ENCODE measurements at regions not wholly inside any gene's neighbourhood (a gene's known extent, or its start where the extent isn't known, plus 50 kb on each side); places are given as distances from the start of the nearest gene placed in this dataset.

DNA sequence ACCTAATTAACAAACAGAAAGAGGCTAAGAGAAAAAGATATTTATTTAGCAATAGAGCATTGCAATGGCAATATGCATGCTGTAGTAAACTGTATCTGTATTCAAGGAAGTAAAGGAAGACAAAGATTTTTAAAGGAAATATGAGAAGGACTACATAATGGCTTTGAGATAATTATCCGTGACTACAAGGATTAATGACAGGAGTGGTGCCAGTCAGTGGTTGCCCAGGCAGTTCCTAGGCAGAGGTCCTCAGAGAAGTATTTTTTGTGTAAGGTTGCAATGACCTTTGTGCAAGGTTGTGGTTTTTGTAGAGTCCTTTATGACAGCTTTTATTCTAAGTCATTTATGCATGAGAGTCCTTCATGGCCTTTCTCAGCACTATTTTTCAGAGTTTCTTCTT lies 711.1 kb upstream of the CHRM3 start:
- TF ChIP-seq EZH2phosphoT487 (IDR thresholded peaks at IDR 0.05; ENCODE audit: borderline replicate concordance), result no peak
- TF ChIP-seq, protein P1, sequence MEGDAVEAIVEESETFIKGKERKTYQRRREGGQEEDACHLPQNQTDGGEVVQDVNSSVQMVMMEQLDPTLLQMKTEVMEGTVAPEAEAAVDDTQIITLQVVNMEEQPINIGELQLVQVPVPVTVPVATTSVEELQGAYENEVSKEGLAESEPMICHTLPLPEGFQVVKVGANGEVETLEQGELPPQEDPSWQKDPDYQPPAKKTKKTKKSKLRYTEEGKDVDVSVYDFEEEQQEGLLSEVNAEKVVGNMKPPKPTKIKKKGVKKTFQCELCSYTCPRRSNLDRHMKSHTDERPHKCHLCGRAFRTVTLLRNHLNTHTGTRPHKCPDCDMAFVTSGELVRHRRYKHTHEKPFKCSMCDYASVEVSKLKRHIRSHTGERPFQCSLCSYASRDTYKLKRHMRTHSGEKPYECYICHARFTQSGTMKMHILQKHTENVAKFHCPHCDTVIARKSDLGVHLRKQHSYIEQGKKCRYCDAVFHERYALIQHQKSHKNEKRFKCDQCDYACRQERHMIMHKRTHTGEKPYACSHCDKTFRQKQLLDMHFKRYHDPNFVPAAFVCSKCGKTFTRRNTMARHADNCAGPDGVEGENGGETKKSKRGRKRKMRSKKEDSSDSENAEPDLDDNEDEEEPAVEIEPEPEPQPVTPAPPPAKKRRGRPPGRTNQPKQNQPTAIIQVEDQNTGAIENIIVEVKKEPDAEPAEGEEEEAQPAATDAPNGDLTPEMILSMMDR (conservative IDR thresholded peaks at IDR 0.05; ENCODE audit: low read length), result no peak
- H3K4me1 ChIP-seq (ENCODE audit: insufficient read depth, low read length, poor library complexity, severe bottlenecking), result no peaks in the 10 kb centered on the region
- no peaks in the 10 kb centered on the region for H3K27me3 ChIP-seq (ENCODE audit: insufficient read depth, low read length, poor library complexity, severe bottlenecking)
- no peak overlapping the region for H3K9ac ChIP-seq (ENCODE audit: low read depth, low read length, poor library complexity, severe bottlenecking)
- 0 out of 2 replicates have a peak, but pooled peaks cover 2% of the 10 kb centered on the region for H3K9me3 ChIP-seq (ENCODE audit: insufficient read depth, low read depth, low read length)
- no peaks in the 10 kb centered on the region for H3K79me2 ChIP-seq (ENCODE audit: insufficient read depth, low read length)
- no peak overlapping the region for H2AFZ ChIP-seq (ENCODE audit: low read length)
- no peaks in the 10 kb centered on the region for H4K20me1 ChIP-seq (ENCODE audit: insufficient read depth, low read length, poor library complexity, severe bottlenecking)
- H3K9me2 ChIP-seq (replicated peaks; ENCODE audit: low read depth, low read length), result no peaks in the 10 kb centered on the region
- no peaks in the 10 kb centered on the region for H3F3A ChIP-seq (ENCODE audit: low read depth)
- no peak overlapping the region for H3K4me3 ChIP-seq (ENCODE audit: low read length, poor library complexity, severe bottlenecking)
- H3K36me3 ChIP-seq (ENCODE audit: insufficient read depth, low read length), result no peaks in the 10 kb centered on the region
- no peak overlapping the region for H3K4me2 ChIP-seq (ENCODE audit: low read depth, low read length, poor library complexity, severe bottlenecking)

DNA sequence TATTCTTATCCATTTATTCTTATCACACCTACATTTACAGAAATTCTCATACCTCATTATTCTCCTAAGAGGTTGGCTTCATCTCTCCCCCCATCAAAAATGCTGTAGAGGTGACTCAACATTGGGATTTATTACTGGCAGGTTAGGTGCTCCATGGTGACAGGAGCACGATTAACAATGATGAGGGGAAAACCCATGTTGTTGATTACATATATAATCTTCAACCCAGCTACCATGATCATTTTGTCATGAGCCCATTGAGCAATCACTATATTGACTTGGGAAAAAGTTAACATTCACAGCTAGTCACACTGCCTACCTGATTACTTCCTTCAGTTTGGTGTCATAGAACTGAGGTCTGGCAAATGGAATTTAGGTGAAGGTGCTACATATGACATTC lies 712.1 kb upstream of the CHRM3 start:
- Histone ChIP-seq H3K4me1 (ENCODE audit: insufficient read depth, low read length, poor library complexity, severe bottlenecking) (no peaks in the 10 kb centered on the region), H3K4me2 (ENCODE audit: low read depth, low read length, poor library complexity, severe bottlenecking) (no peak overlapping the region), H4K20me1 (ENCODE audit: insufficient read depth, low read length, poor library complexity, severe bottlenecking) (no peaks in the 10 kb centered on the region), H3F3A (ENCODE audit: low read depth) (no peaks in the 10 kb centered on the region), H3K27me3 (ENCODE audit: insufficient read depth, low read length, poor library complexity, severe bottlenecking) (no peaks in the 10 kb centered on the region), H3K9ac (ENCODE audit: low read depth, low read length, poor library complexity, severe bottlenecking) (no peak overlapping the region), H2AFZ (ENCODE audit: low read length) (no peak overlapping the region), H3K9me3 (ENCODE audit: insufficient read depth, low read depth, low read length) (0 out of 2 replicates have a peak, but pooled peaks cover 2% of the 10 kb centered on the region), H3K4me3 (ENCODE audit: low read length, poor library complexity, severe bottlenecking) (no peak overlapping the region), H3K36me3 (ENCODE audit: insufficient read depth, low read length) (no peaks in the 10 kb centered on the region), H3K9me2 (replicated peaks; ENCODE audit: low read depth, low read length) (no peaks in the 10 kb centered on the region), H3K79me2 (ENCODE audit: insufficient read depth, low read length) (no peaks in the 10 kb centered on the region)
- TF ChIP-seq, protein P1 (conservative IDR thresholded peaks at IDR 0.05; ENCODE audit: low read length), result no peak
- TF ChIP-seq EZH2phosphoT487 (IDR thresholded peaks at IDR 0.05; ENCODE audit: borderline replicate concordance), result no peak

DNA sequence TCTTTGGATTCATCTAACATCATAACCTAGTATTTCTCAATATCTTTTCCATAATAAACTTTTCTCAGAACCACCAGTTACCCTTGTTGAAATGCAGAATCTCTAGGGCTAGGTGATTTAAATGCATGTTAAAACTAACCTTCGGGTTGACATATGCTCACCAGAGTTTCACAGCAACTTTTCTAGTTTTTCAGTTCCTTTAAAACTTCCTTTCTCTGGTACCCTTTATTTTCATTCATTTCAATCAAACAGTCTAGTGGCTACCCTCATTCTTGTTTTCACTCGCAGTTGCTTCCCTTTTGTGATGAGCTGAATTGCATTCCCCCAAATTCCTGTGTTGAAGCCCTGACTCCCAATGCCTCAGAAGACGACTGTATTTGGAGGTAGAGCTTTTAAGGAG lies 712.8 kb upstream of the CHRM3 start:
- H3K9me2 ChIP-seq (replicated peaks; ENCODE audit: low read depth, low read length), result no peaks in the 10 kb centered on the region
- no peaks in the 10 kb centered on the region for H3K4me1 ChIP-seq (ENCODE audit: insufficient read depth, low read length, poor library complexity, severe bottlenecking)
- H3F3A ChIP-seq (ENCODE audit: low read depth), result no peaks in the 10 kb centered on the region
- no peaks in the 10 kb centered on the region for H3K79me2 ChIP-seq (ENCODE audit: insufficient read depth, low read length)
- no peak overlapping the region for H2AFZ ChIP-seq (ENCODE audit: low read length)
- no peak for TF ChIP-seq EZH2phosphoT487 (IDR thresholded peaks at IDR 0.05; ENCODE audit: borderline replicate concordance)
- TF ChIP-seq, protein P1 (conservative IDR thresholded peaks at IDR 0.05; ENCODE audit: low read length), result no peak
- H3K27me3 ChIP-seq (ENCODE audit: insufficient read depth, low read length, poor library complexity, severe bottlenecking), result no peaks in the 10 kb centered on the region
- no peak overlapping the region for H3K4me2 ChIP-seq (ENCODE audit: low read depth, low read length, poor library complexity, severe bottlenecking)
- H4K20me1 ChIP-seq (ENCODE audit: insufficient read depth, low read length, poor library complexity, severe bottlenecking), result no peaks in the 10 kb centered on the region
- H3K9ac ChIP-seq (ENCODE audit: low read depth, low read length, poor library complexity, severe bottlenecking), result no peak overlapping the region
- 0 out of 2 replicates have a peak, but pooled peaks cover 2% of the 10 kb centered on the region for H3K9me3 ChIP-seq (ENCODE audit: insufficient read depth, low read depth, low read length)
- no peaks in the 10 kb centered on the region for H3K36me3 ChIP-seq (ENCODE audit: insufficient read depth, low read length)
- H3K4me3 ChIP-seq (ENCODE audit: low read length, poor library complexity, severe bottlenecking), result no peak overlapping the region
